ENCODE measurements at regions not wholly inside any gene's neighbourhood (a gene's known extent, or its start where the extent isn't known, plus 50 kb on each side); places are given as distances from the start of the nearest gene placed in this dataset.

DNA sequence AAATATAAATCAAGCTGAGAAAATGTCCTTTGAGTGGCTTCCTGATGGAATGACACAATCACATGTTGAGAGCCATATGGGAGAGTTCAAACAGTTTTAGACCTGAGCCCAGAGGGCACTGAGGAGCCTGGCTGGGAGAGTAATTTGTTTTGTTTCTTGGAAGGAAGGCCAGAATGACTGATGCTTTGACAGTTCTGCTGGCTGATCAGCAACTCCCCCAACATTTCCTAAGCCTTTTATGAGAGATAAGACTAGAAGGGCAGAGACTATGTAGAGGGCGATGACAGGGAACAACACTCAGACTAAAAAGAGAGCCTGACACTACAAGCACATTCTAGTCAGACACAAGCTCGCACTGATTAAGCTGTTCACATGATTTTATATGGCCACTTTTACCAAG lies 169.2 kb downstream of the COX7C start:
- no peak for DNase-seq

DNA sequence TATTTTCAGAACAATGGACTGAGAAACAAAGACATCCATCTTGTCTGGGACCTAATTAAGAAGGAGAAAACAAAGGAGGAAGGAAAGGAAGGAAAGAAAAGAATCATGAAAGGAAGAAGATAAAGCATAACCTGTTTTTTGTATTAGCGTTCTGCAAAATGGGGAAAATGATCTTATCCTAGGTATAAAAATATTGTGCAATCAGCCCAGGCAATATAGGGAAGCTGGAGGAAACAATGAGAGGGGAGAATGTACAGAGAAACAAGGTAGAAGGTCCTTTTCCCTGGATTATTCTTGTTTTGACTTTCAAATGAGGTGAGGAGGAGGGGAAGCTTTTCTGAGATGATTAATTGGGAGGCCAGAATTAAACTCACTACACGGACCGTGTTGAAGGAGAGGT lies 177.9 kb downstream of the COX7C start:
- no peak for DNase-seq

DNA sequence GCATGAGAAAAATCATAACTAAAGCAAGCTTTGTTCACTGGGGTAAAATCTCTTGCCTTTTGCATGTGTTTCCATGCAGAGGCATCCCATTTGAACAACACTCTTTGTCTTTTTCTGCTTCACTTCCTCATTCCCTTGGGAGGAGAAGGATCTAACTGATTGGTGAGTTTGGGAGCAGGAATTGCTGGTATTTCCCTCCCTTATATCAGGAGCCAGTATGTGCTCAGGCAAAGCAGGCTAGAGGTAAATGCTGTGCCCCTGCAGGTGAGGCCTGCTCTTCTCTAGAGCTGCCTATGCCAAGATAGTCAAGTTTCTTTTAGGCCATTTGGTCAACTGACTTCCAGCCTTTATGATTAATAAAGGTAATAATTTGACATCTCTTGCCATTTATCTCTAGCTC lies 179.9 kb downstream of the COX7C start:
- DNase-seq, result no peak

DNA sequence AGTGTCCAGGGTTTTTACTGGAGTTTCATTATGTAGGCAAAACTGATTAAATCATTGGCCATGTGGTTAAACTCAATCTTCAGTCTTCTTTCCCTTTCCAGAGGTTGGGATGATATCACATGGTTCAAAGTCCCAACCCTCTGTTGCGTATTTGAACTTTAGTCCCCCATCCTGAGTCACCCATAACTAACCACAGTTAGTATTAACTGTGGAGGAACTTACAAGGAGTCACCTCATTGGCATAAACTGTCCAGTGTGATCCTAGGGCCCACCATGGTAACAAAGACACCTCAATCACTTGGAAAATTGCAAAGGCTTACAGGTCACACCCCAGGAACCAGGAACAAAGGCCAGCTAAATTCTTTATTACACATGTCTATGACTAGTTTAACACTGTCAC lies 188.5 kb downstream of the COX7C start:
- no peak for DNase-seq

DNA sequence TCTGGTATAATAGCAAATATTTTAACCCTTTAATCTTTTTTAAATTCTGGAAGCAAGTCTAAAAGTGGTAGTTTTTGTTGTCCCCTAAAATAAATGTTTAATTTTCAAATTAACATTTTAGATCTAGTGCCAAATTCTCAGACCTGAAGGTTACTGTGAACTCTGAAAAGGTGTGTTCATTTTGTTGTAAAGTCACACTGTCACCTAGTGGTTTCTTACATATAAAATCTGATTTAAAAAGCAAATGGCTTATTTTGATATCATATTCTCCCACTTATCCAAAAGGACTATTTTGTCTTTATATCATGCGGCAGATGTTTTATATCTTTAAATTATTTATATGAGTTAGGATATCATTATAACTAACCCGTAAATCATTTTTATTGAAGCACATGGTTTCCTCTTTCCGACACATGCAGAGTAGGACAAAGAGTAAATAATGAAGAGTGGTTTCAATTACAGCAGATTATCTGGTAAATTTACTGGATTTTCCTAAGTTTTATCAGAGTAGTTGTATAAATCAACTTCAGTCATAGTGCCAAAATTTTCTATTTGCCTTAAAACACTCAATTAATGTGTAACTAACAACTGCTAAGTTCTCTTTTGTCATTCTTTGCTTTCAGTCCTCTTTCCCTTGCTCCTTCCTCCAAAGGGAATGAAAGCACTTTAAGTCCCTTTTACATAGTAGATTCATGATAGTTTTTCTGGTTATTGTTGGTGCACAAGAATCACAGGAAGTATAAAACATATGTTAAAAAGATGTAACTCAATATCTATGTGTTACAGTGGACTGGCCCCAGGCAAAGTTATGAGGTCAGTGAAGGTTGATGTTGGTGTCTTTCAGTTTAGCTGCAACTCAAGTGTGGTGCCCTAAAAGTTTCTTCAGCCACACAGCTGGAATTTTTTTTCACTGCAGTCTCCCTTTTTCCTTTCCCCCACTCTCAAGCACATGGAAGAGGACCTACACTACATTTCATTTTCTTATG lies 189.6 kb downstream of the COX7C start:
- no peak for DNase-seq

DNA sequence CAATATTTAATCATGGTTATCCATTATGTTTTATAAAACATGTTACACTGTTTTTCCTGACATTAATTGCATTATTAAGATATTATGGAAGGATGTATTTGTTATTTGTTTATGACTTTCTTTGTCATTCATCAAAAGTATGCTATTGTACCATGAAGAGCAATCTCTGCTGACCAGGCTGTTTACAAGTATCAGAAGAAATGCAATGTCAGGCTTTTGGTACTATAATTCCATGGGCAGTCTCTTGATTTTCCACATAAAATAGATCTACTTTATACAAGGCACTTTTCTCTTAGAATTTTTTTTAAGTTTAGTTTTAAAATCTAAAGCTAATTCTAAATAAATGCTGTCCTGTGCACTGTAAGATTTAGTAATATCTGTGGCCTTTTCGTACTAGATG lies 196.6 kb downstream of the COX7C start:
- DNase-seq, result no peak

DNA sequence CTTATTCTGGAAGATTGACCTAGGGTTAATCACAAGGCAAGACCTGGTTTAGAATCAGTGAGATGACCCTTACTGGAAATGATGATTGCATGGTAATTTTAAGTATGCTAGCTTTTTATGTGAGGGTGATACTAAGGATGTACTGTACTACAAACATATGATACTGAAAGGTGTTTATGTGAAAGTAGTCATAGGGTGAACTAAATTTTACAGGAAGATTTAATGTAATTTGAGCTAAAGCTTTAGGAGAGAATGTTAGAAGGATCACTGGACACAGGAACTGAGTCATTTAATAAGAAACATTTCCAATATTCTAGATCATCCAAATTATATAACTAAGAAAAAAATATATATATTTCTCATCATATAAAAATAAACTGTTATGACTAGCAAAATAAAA lies 197.2 kb downstream of the COX7C start:
- no peak for DNase-seq

DNA sequence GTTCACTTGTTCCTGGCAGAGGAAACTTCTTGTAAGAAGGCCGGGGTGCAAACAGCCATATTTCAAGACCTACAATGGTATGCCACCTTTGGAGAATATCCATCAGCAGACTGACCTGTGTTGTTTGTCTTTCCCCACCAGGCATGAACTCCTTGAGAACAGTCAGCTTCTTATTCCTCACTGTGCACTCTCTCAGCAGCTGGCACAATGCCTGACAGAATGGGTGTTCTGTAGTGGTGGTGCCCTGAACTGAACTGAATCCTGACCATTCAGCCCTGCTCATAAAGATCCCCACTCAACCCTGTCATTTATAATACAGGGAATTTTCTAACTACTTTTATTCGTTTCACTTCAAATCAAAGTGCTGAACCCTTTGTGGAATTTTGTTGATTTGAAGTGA lies 206.9 kb downstream of the COX7C start:
- DNase-seq, result no peak

DNA sequence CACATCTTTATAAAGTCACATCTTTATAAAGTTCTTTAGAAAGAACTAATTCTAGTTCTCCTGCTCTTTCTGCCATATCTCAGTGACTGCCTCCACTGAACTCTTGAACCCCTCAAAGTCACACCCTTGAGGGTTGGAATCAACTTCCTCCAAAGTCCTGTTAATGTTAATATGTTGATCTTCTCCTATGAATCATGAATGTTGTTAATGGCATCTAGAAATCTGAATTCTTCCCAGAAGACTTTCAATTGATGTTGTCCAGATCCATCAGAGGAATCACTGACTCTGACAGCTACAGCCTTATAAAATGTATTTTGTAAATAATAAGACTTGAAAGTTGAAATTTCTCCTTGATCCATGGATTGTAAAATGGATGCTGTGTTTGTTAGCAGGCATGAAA lies 213.4 kb downstream of the COX7C start:
- no peak for DNase-seq

DNA sequence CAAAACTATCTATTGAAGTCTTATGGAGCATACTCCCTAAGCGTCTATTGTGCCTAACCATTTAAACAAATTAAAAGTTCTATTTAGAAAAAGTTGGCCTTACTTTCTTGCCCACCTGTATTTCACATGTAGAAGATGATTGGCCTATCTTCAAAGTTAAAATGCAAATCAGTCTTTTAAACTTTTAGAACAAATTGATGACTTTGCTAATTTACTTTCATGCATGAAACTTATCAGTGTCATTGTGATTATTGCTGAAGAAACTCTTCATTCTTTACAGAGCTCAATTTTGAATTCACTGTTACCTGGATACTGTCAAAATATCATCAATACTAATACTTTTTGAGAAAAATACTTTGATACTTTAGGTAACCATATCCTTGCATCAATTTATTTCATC lies 216.1 kb downstream of the COX7C start:
- no peak for DNase-seq

DNA sequence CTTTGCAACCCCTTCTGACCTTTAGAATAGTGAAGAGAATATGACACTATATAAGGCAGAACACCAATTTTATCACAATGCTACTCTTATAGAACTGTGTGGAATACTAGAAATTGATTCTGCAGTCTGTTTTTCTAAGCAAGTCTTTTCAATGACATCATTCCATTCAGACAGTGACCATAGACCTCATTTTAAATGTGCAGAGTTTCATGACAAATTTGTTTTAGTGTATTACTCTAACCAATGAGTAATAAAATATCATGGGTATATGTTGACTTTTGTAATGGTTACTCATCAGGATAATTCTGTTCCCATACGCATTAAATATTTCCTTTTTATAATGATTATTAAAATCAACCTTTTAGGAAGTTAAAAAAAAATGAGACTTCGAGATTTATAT lies 219.9 kb downstream of the COX7C start:
- DNase-seq, result no peak

DNA sequence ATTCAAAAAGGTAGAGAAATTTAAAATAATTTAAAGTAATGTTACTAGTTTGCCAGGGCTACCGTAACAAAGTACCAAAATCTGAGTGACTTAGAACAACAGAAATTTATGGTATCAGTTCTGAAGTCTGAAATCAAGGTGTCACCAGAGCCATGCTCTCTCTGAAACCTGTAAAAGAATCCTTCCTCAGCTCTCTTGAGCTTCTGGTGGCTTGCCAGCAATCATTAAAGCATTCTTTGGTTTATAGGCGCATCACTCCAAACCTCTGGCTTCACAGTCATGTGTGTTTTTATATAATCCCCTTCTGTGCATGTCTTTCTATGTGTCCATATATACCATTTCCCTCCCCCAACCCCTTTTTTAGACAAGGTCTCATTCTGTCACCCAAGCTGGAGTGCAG lies 220.3 kb downstream of the COX7C start:
- DNase-seq, result no peak

DNA sequence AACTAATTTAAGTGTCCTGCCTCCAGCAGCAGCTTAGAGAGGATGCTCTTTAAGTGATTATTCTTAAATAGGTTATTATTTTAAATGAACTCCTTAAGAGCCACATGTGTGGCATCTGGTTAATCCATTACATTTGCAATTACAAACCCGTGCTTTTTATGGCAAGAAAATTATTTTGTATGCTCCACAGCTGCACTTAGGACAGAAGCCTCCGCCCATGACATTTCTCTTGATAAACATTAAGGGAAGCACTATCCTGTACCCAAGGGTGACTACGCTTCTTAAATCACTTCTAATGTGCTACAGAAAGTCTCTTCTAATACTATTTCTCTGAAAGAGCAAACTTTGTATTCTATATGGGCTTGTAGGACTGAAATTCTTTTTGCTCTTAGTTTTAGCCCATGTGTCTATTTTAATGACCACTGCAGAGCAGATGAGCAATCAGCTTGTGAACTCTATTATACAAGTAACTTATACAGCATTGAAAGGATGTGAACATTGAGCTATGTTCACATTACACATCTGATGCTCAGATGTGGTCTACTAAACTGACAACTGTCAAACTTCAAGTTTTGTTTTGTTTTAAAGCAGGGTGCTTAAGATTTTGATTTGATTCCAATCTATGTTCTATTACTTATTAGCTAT lies 223.4 kb downstream of the COX7C start:
- DNase-seq, result no peak

DNA sequence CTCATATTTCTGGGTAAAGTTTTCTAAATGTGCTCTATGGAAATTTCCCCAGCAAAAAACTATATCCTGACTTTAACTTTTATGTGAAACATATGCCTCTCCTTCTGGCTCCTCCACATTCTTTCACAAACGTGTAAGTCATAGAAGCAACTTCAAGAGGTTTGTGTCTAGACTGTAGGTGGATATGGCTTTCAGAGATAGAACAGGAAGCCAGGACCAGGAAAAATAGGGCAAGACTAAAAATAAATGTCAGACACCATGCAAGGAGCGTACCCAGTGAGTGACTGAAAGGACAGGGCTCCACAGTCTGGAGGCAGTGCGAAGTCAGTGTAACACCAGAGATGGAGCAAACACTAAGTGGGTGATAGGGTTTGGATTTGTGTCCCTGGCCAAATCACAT lies 240.7 kb downstream of the COX7C start:
- DNase-seq, result no peak

DNA sequence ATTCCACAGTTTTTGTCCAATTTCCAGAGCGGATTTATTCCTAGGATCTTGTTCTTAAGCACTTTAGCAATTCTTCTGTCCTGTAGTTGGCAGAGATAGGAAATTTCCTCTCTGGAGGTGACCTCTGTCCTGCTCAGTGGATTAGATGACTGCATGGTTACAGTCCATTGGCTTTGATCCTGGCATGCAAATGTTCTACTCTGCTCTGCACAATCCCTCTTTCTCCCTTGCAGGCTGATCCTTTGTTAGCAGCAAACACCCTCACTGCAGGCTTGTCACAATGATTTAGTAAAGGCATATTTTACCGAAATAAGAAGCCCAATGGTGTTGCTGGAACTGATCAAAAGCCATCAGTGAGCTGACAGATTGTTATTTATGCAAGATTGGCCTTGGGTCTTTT lies 243.8 kb downstream of the COX7C start:
- no peak for DNase-seq

DNA sequence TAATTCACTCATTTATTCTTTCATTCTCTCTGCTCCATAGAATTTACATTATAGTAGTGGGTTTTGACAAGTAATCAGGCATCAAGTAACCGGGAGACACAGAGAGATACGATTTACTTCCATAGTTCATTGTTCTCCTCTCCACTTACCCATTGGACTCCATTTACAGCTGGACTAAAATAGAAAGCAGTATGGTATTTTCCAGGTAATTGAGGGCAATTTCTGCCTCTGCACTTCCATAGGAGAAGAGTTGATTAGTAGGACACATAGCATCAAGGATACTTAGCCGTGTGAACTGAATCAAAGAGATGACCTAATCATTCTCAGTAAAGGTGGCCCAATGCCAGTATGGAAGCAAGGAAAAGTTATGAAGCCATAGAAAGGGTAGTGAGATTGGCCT lies 244.4 kb downstream of the COX7C start:
- no peak for DNase-seq

DNA sequence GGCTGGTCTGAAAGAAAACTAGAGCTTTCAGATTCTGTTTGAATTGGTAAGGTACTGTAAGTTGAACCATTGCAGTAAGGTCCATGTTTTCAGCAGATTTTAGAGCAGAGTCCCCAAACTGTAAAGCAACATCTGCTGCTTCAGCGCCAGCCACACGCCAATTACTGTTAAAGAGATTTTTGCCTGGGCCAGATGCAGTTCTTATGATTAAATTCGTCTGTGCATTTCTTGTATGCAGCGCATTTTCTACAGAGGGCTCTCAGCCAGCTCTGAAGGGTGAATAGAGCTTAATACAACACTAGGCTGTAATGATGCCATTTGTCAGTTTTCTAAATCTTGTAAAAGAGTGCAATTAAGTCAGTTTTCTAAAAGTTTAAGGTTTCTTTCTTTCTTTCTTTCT lies 246.3 kb downstream of the COX7C start:
- no peak for DNase-seq

DNA sequence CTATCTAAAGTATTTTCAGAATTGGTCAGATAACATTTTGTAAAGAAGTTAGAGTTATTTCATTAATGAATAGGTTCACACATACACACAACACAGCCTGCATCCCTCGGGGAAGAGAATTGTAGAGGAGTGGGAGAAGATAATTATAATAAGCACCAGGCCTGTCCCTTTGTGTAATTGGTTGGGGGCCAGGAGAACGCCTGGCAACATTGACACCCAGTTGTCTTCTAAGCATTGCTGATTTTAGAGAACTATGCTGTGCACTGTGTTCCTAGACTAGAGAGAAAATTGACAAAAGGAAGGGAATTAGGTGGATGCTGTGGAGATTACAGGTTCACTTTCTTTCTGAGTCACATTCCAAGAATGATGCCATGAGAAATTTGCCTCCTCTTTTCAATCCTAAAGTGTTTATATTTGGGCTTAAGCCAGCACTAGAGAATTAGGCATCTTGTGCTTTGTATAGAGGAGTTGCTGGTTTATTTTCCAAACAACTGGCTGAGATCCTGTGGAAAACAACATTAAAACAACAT lies 247.6 kb downstream of the COX7C start:
- no peak for DNase-seq

DNA sequence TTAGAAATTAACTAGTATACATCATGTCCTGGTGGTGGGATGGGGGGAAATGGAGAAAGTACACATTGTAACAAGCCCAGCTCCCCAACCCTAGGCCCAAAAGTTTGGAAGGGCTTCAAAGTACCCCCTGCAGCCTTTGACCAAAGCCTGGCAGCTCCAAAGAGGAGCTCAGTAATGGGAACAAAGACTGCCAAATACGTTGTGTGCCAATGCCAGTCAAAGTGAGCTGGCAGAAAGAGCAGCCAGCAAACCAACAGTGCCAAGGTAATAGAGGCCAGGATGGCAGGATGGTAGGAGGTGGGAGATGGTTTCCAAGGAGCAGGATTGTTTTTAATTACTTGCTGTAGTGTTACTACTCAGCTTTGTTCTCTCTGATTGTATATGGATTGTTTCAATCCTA lies 248.3 kb downstream of the COX7C start:
- DNase-seq, result no peak

DNA sequence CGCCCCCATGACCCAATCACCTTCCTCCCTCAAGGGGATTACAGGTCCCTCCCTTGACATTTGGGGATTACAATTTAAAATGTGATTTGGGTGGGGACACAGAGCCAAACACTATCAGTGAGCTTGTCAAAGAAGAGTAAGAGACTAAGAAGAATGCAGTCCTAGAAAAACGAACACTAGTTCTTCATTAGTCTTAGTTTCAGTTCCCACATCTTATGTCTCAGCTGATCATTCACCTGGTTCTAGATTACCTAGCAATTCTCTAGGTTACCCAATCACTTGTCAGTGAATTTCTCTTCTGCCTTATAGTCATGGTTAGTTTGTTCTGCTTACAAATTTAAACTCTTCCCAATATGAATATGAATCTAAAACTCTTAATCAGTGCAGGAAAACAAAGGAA lies 251.5 kb downstream of the COX7C start:
- no peak for DNase-seq

DNA sequence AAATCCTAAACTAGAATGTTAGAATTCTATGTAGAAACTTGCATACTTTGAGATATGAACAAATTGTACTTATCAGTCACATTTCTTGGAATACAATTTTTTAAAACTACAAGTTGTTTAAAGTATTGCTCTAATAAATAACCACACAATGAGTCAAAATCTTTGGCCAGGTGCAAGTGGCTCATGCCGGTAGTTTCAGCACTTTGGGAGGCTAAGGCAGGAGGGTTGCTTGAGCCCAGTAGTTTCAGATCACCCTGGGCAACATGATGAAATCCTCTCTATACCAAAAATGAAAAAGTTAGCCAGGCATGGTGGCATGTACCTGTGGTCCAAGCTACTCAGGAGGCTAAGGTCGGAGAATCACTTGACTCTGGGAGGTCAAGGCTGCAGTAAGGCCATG lies 257.8 kb downstream of the COX7C start:
- no peak for DNase-seq

DNA sequence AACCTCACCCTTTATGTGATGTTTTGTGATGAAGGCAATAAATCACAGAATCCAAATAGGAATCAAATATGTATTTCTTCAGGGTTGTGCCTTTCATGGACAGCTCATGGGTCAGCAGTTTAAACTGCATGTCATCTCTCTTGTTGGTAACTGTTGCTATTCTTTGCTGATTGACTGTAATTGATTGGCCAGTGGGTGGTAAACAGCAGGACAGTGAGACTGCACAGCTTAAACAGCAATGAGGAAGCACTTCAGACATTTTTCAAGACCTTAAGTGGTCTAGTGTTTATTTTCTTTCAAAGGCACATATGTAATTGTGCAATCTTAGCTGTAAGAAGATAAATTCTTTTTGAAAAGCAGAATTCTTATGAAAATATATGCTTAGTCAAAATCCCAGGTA lies 260.5 kb downstream of the COX7C start:
- DNase-seq, result no peak

DNA sequence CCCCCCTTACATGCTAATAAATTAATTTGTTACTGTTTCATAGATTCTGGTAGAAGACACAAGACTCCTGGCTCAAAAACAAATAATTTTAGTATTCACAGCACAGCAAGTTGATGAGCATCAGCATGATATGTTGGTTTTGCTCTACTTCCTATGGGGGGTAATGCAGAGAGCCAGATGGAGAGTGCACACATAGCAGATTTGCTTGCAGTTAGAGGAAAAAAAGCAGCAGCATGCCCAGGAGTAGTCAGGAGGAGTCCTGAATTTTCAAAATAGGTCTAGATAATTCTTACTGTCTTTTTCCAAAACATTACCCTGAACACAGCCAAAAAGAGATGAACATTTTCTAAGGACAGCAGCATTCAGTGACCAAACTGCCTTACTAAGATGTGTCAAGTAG lies 261.3 kb downstream of the COX7C start:
- no peak for DNase-seq

DNA sequence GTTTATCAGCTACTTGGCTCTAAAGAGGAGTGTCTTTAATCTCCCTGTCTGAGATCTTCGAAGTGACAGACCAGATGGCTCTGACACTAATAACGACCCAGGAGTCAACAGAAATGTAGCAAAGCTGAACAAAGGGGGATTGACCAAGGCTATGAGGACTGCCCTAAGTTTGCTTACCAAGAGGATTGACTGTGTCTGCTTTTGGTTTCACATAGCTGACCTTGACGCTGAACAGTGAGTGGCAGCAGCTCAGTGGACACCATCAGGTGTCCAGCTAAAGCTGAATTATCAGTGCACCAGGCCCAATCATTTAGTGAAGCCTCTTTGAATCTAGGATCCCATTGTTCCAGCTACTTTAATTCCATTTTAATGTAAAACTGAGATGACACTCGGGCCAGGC lies 262.6 kb downstream of the COX7C start:
- no peak for DNase-seq
